Spleen (tissue), 7 donors: ENCODE measurements at regions not wholly inside any gene's neighbourhood (a gene's known extent, or its start where the extent isn't known, plus 50 kb on each side); places are given as distances from the start of the nearest gene placed in this dataset.

Experiments used
- CTCF ChIP-seq, 11 experiments: fragments of 200-600 bp in 7 of 11; fragments of 450-650 bp in 4 of 11; sonication (generic) in 4 of 11; IDR thresholded peaks in 8 of 11; conservative IDR thresholded peaks in 3 of 11; 1 replicate in 7 of 11; 2 replicates in 4 of 11; pipeline versions ENCODE4 v1.4.0 to v1.8.0; 2016 to 2021; ENCODE audit warnings: antibody characterized with exemption in 11 of 11, inconsistent platforms in 4 of 11, mild to moderate bottlenecking in 1 of 11
- POLR2AphosphoS5 ChIP-seq, 3 donors: sonication (generic); formaldehyde crosslinking; IDR thresholded peaks; one replicate each; pipeline ENCODE4 v1.5.1; 2017; ENCODE audit warnings: antibody characterized with exemption in 3 of 3
- donor health status: DM: no; HTN: no; CAD: no; lungs with moderate emphysema.
- donor health status: DM: no; HTN: no; CAD: no.
- donor health status: DM: no; HTN: no; CAD: no.

GRCh38 chr5:17832949-17833745 is 198.9 kb downstream of the TAF11L14 start:
- TF ChIP-seq CTCF (IDR thresholded peaks at IDR 0.05 in 8 of 11, conservative IDR thresholded peaks at IDR 0.05 in 3 of 11) (no peak), POLR2AphosphoS5 (IDR thresholded peaks at IDR 0.05) (no peak)
